NCI-H2227 treated with DMSO at 0.1 percent for 48 hours (cell line): ENCODE measurements at regions not wholly inside any gene's neighbourhood (a gene's known extent, or its start where the extent isn't known, plus 50 kb on each side); places are given as distances from the start of the nearest gene placed in this dataset.
"Not testable (repeated sequence)": the region's sequence is repeated elsewhere in the genome, so short reads cannot be mapped to it uniquely, and the experiment has no call there.

Source experiments
- DNase-seq: peaks from one replicate; lab custom pipeline; 2025; lab: John Stamatoyannopoulos, UW

DNA sequence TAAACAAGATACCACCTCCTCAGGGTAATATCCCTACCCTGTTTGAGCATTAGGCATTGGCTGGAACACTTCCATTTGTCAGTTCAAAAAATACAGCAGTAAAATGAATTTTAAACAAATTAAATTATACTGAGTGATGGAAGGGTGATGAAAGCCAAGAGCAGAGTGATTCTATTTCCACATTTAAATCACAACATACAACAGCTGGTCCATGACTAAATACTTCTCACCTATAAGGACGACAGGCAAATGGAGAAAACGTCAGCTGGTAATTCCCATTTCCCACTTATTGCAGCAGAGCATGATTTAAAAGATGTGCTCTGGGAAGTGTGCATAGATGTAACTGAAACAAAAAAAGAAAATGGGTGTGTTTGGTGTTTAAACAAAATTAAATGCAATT, 543.6 kb upstream of the DAB2 start:
- no peak for DNase-seq

DNA sequence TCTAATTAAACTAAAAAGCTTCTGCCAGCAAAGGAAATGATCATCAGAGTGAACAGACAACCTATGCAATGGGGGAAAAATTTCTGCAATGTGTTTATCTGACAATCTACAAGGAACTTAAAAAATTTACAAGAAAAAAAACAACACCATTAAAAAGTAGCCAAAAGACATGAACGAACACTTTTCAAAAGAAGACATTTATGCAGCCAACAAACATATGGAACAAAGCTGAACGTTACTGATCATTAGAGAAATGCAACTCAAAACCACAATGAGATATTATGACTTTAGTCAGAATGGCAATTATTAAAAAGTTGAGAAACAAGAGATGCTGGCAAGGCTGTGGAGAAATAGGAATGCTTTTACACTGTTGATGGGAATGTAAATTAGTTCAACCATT, 530.4 kb upstream of the DAB2 start:
- DNase-seq, result no peak

DNA sequence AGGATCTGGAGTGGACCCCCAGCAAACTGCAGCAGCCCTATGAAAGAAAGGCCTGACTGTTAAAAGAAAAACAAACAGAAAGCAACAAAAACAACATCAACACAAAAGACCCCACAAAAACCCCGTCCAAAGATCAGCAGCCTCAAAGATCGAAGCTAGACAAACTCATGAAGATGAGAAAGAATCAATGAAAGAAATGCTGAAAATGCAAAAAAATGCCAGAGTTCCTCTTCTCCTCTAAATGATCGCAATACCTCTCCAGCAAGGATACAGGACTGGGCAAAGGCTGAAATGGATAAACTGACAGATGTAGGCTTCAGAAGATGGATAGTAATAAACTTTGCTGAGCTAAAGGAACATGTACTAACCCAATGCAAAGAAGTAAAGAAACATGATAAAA, 526.3 kb upstream of the DAB2 start:
- DNase-seq, result no peak

DNA sequence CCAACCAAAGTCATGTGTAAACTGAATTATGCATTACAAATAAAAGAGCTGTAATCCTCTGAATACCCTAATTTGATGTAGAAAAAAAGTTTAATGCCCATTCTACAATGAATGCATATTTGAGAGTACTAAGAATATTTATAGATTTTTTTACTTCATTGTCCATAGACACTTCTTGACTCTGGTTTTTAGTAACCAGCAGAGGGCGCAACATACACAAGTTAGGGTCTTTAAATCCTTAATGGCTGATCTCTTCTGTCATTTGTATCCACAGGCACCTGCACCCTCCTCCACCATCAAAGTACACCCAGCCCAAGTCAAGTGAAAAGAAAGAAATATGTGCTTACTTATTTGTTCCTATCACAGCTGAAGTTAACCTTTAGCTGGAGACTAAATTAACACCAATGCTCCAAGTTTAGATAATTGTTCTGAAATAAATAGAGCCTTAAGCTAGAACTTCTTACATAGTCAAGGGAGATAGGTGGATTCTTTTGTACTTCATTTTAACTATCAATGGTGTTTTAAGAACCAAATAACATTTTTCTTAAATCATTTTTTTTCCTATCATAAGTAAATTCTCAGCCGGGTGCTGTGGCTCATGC, 524.2 kb upstream of the DAB2 start:
- no peak for DNase-seq

DNA sequence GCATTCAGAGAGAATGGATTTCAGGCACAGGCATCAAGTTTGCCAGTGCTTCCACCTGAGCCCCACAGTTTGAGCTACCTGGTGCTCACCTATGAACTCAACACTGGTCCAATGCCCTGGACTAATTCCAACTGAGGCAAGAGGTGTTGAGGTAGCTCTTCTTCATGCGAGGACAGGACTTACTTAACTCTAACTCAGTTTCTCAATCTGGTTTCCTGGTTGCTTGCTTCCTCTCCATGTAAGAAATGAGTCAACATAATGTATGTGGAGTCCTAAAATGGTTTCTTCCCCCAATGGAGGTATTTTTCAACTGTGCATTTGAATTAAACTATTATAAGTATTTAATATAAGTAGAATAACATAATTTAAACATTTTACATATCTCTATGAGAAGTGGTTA, 523.6 kb upstream of the DAB2 start:
- DNase-seq, result no peak

DNA sequence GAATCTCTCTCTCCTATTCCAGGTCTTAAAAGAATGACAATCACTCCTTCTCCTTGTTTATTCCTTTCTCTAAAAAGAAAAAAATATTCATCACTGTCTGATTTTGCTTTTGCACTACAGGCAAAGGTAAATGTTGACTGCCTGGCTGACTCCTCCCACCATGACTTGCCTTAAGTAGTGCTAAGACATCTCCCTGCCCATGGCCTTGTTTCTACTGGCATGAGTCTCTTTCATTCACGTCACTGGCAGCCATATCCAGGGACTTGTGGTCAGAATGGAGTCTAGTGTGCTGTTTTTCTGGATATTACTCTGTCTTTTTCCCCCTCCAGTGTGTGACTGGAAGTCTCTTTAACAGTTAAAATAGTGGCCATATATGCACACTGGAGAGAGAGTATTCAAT, 522.9 kb upstream of the DAB2 start:
- no peak for DNase-seq

DNA sequence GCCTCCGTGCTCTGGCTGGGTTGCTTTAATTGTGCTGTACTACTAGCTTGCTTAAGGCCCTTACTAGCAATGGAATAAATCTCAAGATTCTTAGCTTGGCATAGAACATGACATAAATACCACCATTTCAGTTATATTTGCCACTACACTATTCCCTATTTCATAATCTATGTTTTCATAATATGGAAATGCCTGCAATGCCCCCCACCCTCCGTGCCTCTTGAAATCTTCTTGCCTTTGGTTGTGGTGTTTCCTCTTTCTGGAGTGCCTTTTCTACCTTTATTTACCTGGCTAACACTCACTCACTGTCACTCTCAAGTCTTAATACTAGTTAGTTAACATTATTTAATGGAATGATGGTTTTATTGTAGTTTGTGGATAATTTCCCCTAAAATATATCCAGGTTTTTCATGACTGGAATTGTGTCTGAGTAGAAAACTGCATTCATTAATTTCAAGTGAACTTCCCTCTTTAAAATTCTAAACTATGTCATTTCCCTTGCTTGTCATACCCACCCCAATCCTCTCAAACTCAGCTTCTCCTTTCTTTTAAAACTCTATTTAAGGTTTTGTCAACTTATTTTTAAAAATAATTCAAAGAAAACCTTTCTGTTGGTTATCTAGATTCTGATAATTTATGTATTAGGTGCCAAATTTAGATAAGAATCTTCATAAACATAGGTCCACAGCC, 521.7 kb upstream of the DAB2 start:
- DNase-seq, result no peak

DNA sequence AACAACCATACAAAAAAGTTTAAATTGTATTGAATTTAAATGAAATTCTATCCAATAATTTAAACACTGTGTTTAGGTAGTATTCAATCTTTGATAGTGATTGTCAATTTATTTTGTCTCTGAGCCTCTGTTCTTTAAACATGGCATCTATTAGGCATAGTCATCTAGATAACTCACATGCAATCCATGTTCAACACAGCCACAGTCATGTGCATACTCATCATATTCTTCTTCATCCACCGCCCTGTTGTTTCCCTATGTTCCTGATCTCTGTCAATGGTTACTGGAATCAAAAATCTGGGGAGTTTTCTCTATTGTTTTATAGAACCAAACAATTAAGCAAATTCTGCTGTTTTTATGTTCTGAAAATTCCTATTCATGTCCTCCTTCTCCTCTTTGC, 521.1 kb upstream of the DAB2 start:
- no peak for DNase-seq

DNA sequence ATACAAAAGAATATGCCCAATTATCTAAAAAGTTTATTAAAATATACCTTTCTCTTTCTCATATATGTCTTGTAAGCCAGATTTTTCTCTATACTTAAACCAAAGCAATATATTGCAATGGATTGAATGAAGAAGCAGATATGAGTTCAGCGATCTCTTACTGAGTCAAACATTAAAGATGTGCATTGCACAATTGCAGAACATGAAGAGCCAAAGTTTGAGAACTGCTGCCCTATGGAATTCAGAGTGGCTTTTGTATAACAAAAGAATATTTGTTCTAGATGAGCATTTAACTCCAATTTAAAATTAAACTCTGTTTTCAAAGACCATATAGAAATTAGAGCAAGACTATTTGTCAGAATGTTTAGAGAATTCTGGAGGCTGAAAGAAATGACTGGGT, 519.0 kb upstream of the DAB2 start:
- no peak for DNase-seq

DNA sequence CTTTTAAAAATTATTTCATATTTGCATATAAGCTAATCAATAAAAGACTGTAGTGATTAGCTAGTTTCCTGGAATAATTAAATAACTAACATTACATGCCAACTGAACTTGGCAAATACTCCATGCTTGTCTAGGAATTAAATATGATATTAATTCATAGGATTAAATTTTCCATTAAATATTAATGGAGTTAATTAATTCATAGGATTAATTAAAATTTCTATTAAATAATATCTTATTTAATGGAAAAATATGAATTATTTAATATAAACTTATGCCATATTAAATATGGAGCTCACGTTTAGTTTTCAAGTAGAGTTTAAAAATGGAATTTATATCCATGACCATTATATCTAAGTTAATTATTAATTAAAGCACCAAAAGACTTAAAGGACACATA, 517.8 kb upstream of the DAB2 start:
- no peak for DNase-seq

DNA sequence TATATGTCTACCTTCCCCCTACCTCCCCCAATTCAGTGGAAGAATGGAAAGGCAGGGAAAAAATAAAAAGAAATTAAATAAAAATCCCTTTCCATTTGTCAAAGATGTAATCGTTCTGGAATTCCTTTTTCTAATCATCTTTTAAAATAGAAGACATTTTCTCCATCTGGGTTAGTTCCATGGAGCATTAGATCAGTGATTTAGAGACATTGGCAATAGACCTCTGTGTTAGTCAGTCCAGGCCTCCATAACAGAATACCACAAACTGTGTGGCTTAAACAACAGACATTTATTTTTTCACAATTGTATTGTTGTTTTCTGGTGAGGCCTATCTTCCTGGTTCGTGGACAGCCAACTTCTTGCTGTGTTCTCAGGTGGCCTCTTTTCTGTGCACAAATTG, 516.6 kb upstream of the DAB2 start:
- no peak for DNase-seq

DNA sequence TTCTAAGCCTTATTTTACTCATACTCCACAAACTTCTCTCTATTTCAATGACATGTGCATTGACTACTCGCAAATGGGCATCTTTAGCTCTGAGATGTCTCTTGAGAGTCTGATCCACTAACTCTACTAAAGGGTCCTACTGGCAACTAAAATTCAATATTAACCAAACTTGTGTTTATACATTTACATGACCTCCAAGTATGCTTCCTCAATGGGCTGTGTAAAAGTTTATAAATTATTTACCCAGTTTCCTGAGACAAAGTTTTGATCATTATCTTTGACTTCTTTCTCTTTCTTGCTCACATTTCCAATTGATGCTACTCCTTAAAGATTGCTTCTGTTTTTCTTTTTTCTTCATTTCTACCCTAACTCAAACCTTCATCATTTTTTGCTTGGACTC, 510.1 kb upstream of the DAB2 start:
- no peak for DNase-seq

DNA sequence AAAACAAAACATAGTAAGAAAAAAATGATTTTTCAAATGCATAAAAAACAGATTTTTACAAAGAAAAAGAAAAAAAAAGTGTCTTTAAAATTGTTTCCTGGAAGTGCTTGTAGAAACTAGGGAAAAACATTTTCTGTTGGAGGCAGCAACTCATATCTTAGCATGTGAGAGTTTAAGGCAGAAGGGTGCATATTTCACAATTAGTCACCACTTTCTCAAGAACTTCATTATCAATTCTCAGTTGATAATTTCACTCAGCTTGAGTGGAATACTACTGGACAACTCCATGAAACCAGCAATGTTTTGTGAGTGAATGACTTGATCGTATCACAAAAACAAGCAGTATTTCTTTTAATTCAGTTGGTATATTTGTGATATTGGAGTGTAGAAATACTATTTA, 508.3 kb upstream of the DAB2 start:
- DNase-seq, result no peak

DNA sequence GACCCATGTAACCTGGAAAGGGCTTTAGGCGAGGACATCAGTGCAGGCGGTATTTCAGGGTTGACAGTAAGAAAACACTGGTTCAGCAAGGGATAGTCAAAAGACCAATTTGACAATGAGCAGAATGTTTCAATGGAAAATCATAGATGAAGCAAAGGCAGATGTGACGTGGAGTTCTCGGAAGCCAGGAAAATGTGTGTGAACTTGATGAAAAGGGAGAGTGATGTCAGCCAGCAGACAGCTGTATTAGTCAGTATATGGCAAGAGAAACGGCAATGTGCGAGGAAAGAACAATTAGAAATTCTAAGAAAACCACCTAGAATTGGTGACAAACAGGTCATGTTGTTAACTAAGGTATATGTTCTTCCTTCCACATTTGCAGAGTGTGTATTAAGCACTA, 503.9 kb upstream of the DAB2 start:
- no peak for DNase-seq

DNA sequence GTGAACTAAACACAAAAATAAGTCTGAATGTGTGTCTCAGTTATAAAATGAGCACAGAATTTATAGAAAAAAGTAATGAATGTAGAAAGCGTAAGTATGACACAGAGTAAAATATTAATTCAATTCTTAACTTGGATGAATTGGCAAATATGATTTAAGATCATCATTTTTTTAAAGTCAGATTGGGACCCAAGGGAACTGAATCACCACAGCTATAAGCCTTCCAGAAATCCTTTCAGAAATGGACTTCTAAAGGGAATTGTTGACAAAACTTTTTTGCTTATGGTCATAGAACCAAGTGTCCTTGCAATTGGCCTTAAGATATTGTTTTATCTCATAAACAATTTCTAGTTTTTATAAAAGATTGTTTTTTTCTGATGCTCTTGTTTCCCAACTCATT, 495.1 kb upstream of the DAB2 start:
- DNase-seq, result no peak

DNA sequence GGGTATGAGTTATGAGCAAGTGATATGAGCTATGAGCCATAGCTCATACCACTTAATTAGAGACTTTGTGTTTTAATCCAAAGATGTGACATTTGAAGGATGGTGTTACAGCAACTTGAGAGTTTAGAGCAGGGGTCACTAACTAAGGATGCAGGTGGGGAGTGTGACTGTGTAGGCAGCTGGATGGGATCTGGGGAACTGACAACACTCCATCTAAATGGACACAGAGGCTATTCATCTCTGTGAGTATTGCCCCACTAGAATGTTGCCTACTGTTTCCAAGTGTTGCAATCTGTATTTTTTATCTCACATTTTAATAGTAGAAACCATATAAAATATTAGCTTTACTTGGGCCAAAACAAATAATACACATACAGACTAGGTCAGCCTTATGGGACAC, 488.1 kb upstream of the DAB2 start:
- no peak for DNase-seq

DNA sequence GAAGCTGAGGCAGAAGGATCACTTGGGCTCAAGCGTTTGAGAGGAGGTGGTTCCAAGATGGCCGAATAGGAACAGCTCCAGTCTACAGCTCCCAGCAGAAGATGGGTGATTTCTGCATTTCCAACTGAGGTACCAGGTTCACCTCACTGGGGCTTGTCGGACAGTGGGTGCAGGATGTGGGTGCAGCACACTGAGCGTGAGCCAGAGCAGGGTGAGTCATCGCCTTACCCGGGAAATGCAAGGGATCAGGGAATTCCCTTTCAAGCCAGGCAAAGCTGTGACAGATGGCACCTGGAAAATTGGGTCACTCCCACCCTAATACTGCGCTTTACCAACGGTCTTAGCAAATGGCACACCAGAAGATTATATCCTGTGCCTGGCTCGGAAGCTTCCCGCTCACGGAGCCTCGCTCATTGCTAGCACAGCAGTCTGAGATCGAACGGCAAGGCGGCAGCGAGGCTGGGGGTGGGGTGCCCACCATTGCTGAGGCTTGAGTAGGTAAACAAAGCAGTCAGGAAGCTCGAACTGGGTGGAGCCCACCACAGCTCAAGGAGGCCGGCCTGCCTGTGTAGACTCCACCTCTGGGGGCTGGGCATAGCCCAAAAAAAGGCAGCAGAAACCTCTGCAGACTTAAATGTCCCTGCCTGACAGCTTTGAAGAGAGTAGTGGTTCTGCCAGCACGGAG, 482.6 kb upstream of the DAB2 start:
- DNase-seq, result not testable (repeated sequence)

DNA sequence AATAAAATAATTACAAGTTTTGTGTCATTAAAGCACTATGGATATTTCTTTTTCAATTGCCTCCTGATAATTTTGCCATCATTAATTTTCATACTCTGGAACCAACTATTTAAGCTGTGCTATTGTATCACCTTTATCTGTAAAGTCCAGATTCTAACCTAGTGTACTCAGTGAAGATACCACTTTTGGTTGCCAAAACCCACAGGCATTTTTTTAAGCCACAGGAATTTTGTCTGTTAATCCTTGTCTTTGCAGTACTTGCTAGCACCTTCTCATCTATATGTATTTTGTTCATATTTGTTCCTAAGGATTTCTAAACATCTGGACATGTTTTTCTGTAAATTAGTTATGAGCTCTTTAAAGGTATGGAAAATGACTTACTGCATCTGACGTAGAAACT, 481.4 kb upstream of the DAB2 start:
- no peak for DNase-seq

DNA sequence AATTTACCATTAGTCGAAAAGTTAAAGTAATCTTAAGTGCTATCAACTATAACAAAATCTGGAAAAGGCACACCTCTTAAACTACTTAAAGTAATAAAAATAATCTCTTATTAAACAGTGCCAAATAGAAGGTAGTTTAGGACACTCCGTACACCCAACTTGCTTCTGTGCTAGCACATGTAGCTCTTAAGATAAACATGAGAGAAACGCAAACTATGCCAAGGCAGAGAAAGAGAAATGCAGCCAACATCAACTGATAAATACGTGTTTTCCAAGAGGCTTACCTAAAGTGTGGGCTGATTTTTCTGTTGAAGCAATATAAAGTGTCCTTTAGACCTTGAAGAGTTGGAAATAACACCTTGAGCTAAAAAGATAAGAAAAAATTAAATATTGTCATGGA, 480.6 kb upstream of the DAB2 start:
- DNase-seq, result no peak

DNA sequence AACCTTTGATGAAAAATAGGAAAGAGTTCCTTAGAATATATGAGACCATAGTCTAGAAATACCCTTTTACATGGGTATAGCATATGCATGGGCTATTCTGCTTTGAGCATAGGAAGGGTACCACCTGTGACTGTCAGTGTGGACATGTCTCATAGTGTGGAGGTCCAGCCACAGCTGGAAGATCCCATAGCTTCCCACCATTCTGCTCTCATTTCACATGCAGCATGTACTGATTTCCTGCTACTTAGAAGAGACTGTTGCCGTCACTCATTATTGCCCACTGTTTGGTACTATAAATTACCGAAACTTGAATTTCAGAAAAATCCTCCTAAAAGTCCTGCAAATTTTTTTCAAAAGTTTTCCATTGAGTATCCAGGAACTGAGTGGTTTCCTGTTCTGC, 477.8 kb upstream of the DAB2 start:
- no peak for DNase-seq

DNA sequence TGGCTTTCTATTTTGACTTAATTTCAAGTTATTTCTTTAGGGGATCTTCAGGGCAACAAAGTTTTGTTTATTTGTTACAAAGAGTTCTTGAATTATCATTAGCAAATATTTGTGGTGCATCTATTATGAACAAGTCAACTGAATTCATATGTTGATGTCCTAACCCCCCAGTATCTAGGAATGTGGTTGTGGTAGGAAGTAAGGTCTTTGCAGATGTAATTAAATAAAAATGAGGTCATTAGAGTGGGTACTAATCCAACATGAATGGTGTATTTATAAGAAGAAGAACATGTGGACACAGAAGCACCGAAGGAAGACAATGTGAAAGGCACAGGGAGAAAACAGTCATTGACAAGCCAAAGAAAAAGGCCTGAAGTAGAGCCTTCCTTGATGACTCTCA, 474.0 kb upstream of the DAB2 start:
- DNase-seq, result no peak

DNA sequence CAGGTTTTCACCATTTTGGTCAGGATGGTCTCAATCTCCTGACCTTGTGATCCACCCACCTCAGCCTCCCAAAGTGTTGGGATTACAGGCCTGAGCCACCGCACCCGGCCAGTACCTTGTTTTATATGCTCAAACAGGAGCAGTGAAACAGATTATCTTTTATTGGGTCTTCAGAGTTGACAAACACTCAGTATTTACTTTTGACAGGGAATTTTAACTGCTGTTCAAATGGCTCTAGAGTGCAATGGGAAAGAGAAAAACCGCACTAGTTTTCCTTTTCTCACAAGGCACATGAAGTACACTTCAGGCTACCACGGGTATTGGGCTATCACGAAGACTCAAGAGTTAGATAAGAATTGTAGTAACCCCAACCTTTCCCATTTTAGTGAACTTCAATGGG, 471.9 kb upstream of the DAB2 start:
- DNase-seq, result no peak

DNA sequence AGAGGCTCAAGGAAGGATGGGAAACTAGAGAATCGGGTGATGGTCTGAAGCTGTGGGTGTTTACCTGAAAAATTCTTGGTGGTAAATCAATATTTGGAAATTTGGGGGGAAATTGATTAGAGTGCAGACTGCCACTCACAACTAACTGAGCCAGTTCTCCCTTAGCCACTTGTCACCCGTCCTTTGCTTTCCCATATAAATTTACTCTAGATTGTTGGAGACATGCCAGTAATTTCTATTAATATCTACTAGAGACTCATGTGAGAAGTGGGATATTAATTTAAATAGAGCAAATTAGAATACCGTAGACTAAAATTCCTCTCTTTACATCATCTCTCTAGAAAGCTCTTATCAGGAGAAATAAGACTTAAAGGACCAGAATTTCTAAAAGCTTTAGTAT, 471.3 kb upstream of the DAB2 start:
- no peak for DNase-seq

DNA sequence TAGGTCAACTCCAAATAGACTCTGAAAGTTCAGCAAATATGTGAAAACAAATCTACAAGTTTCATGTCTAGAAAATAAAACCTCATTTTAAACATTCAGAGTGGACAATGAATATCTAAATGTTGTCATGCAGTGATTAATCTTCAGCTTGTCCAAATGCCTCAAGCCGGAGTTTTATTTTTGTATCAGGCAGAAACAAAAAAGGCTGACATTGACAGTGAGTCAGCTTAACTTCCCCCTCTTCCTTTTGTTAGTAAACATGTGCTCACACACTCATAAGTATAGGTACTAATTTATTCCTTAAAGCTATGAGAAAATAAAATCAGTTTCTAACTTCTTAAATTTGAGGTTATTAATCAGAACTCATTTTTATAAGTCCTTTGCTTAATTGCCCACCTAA, 467.9 kb upstream of the DAB2 start:
- no peak for DNase-seq
